ENCODE measurements at regions not wholly inside any gene's neighbourhood (a gene's known extent, or its start where the extent isn't known, plus 50 kb on each side); places are given as distances from the start of the nearest gene placed in this dataset.

DNA sequence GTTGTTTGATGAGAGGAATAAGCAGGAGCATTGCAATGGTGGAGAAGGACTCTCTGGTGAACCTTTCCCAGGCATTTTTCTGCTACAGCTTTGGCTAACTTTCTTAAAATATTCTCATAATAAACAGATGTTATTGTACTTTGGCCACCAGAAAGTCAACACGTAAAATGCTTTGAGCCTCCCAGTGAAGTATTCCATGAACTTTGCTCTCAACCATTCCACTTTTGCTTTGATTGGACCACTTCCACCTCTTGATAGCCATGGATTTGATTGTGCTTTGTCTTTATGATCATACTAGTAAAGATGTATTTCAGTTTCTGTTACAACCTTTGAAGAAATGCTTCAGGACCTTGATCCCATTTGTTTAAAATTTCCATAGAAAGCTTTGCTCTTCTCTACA, 241.1 kb downstream of the TENT5A start (continued):
- TF ChIP-seq ZNF462 (CRISPR knock-in tag; IDR thresholded peaks at IDR 0.05) (no peak), STAT1 (IDR thresholded peaks at IDR 0.05; ENCODE audit: unreplicated experiment) (no peak), NANOG (IDR thresholded peaks at IDR 0.05; ENCODE audit: borderline replicate concordance) (no peak), EZH2phosphoT487 (IDR thresholded peaks at IDR 0.05; ENCODE audit: unreplicated experiment) (no peak), ZNF114 (CRISPR knock-in tag; IDR thresholded peaks at IDR 0.05) (no peak), POLR2AphosphoS5 (IDR thresholded peaks at IDR 0.05; ENCODE audit: low read depth) (no peak), REST (IDR thresholded peaks at IDR 0.05; ENCODE audit: unreplicated experiment) (no peak)

- ATAC-seq, result no peak
- Histone ChIP-seq H3K27me3 (ENCODE audit: insufficient read depth) (no peaks in the 10 kb centered on the region), H3K27ac (ENCODE audit: low read depth) (no peak overlapping the region), H4K20me1 (replicated peaks; ENCODE audit: insufficient read depth) (no peaks in the 10 kb centered on the region), H3K4me1 (ENCODE audit: insufficient read depth) (no peaks in the 10 kb centered on the region), H3K4me2 (no peak overlapping the region), H3F3A (replicated peaks; ENCODE audit: low read depth) (no peaks in the 10 kb centered on the region), H3K36me3 (ENCODE audit: insufficient read depth) (no peaks in the 10 kb centered on the region), H3K4me3 (no peak overlapping the region), H2AFZ (no peak overlapping the region), H3K9me2 (ENCODE audit: insufficient read depth) (peaks cover 10% of the 10 kb centered on the region), H3K79me2 (replicated peaks; ENCODE audit: insufficient read depth) (no peaks in the 10 kb centered on the region)
- Mint-ChIP-seq H3K9me3 (peaks cover 8% of the 10 kb centered on the region), H3K36me3 (ENCODE audit: low read depth) (peaks cover 6% of the 10 kb centered on the region; the same call in 1 of the 3 replicates), H3K4me3 (no peak overlapping the region), H3K27me3 (ENCODE audit: insufficient read depth, low read depth, poor library complexity) (no peaks in the 10 kb centered on the region), H3K27ac (no peak overlapping the region), H3K4me1 (no peaks in the 10 kb centered on the region)
- DNase-seq (ENCODE audit: low spot score), result no peak
- TF ChIP-seq EZH2phosphoT487 (IDR thresholded peaks at IDR 0.05; ENCODE audit: unreplicated experiment), result no peak
- no peak for TF ChIP-seq ZNF331 (CRISPR knock-in tag; IDR thresholded peaks at IDR 0.05; ENCODE audit: low read depth)
- TF ChIP-seq, protein P1, sequence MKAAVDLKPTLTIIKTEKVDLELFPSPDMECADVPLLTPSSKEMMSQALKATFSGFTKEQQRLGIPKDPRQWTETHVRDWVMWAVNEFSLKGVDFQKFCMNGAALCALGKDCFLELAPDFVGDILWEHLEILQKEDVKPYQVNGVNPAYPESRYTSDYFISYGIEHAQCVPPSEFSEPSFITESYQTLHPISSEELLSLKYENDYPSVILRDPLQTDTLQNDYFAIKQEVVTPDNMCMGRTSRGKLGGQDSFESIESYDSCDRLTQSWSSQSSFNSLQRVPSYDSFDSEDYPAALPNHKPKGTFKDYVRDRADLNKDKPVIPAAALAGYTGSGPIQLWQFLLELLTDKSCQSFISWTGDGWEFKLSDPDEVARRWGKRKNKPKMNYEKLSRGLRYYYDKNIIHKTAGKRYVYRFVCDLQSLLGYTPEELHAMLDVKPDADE (IDR thresholded peaks at IDR 0.05), result no peak
- TF ChIP-seq CREB1 (CRISPR knock-in tag; IDR thresholded peaks at IDR 0.05; ENCODE audit: low read depth), result no peak
- TF ChIP-seq POLR2AphosphoS5 (IDR thresholded peaks at IDR 0.05; ENCODE audit: low read depth), result no peak
- TF ChIP-seq STAT1 (IDR thresholded peaks at IDR 0.05; ENCODE audit: unreplicated experiment), result no peak
- TF ChIP-seq JUNB (IDR thresholded peaks at IDR 0.05; ENCODE audit: unreplicated experiment), result no peak
- TF ChIP-seq NANOG (IDR thresholded peaks at IDR 0.05; ENCODE audit: borderline replicate concordance), result no peak
- TF ChIP-seq CTCF (conservative IDR thresholded peaks at IDR 0.05; ENCODE audit: low read depth in 2 of 2), result no peak
Measured at GRCh38 chr6:81495999-81496398, 256.5 kb downstream of the TENT5A start.

Measured in GM23338 (cell line).